Activated naive CD8-positive, alpha-beta T cell treated with anti-CD3 and anti-CD28 coated beads, Interleukin-2, amount 50 U/mL, for 24 hours (primary cell): ENCODE measurements at regions not wholly inside any gene's neighbourhood (a gene's known extent, or its start where the extent isn't known, plus 50 kb on each side); places are given as distances from the start of the nearest gene placed in this dataset.
"Not testable (repeated sequence)": the region's sequence is repeated elsewhere in the genome, so short reads cannot be mapped to it uniquely, and the experiment has no call there.

Source experiments
- ATAC-seq: fragments of 150-1000 bp; cut with Tn5 transposase; one replicate; pipeline ENCODE4 v1.10.0; 2021
- DNase-seq: peaks from one replicate; pipeline ENCODE4 v3.0.0; 2021
- H3K27ac Mint-ChIP-seq: one replicate; pipeline ENCODE4 v1.8.0; 2021; ENCODE audit warnings: mild to moderate bottlenecking, mixed read lengths
- H3K27me3 Mint-ChIP-seq: one replicate; pipeline ENCODE4 v1.8.0; 2021; ENCODE audit warnings: mixed read lengths
- H3K36me3 Mint-ChIP-seq: one replicate; pipeline ENCODE4 v1.8.0; 2021; ENCODE audit warnings: low read depth, mixed read lengths
- H3K4me1 Mint-ChIP-seq: one replicate; pipeline ENCODE4 v1.8.0; 2021; ENCODE audit warnings: mixed read lengths
- H3K4me3 Mint-ChIP-seq: one replicate; pipeline ENCODE4 v1.8.0; 2021; ENCODE audit warnings: mild to moderate bottlenecking, moderate library complexity, mixed read lengths
- H3K9me3 Mint-ChIP-seq: one replicate; pipeline ENCODE4 v1.8.0; 2021; ENCODE audit warnings: mixed read lengths

GRCh38 chr6:140493470-140493869 is 1119.0 kb upstream of the CITED2 start:
- not testable (repeated sequence) for H3K27ac Mint-ChIP-seq, H3K27me3 Mint-ChIP-seq, H3K36me3 Mint-ChIP-seq, H3K9me3 Mint-ChIP-seq, H3K4me1 Mint-ChIP-seq, ATAC-seq, DNase-seq, H3K4me3 Mint-ChIP-seq

GRCh38 chr6:140490081-140490480 is 1115.6 kb upstream of the CITED2 start:
- Mint-ChIP-seq H3K27me3 (no peaks in the 10 kb centered on the region), H3K27ac (no peak overlapping the region), H3K4me3 (no peak overlapping the region), H3K4me1 (peaks cover 12% of the 10 kb centered on the region), H3K9me3 (no peaks in the 10 kb centered on the region), H3K36me3 (no peaks in the 10 kb centered on the region)
- no peak for DNase-seq
- no peak for ATAC-seq

GRCh38 chr6:140487586-140487985 is 1113.1 kb upstream of the CITED2 start:
- H3K27me3 Mint-ChIP-seq, result no peaks in the 10 kb centered on the region
- no peak for DNase-seq
- no peak overlapping the region for H3K27ac Mint-ChIP-seq
- H3K9me3 Mint-ChIP-seq, result no peaks in the 10 kb centered on the region
- H3K4me1 Mint-ChIP-seq, result peaks cover 12% of the 10 kb centered on the region
- no peak for ATAC-seq
- H3K4me3 Mint-ChIP-seq, result no peak overlapping the region
- no peaks in the 10 kb centered on the region for H3K36me3 Mint-ChIP-seq

GRCh38 chr6:140486450-140487361 is 1112.3 kb upstream of the CITED2 start:
- DNase-seq (no peak), ATAC-seq (no peak)
- Mint-ChIP-seq H3K4me3 (no peak overlapping the region), H3K9me3 (no peaks in the 10 kb centered on the region), H3K27ac (no peak overlapping the region), H3K27me3 (no peaks in the 10 kb centered on the region), H3K36me3 (no peaks in the 10 kb centered on the region), H3K4me1 (peaks cover 12% of the 10 kb centered on the region)

GRCh38 chr6:140485740-140486449 is 1111.4 kb upstream of the CITED2 start:
- Mint-ChIP-seq H3K27me3 (no peaks in the 10 kb centered on the region), H3K27ac (no peak overlapping the region), H3K9me3 (no peaks in the 10 kb centered on the region), H3K4me3 (no peak overlapping the region), H3K36me3 (no peaks in the 10 kb centered on the region), H3K4me1 (peaks cover 12% of the 10 kb centered on the region)
- ATAC-seq (peak; percentile 40), DNase-seq (peak; percentile 6)

- Mint-ChIP-seq H3K4me1 (peaks cover 7% of the 10 kb centered on the region), H3K36me3 (no peaks in the 10 kb centered on the region), H3K27me3 (no peaks in the 10 kb centered on the region), H3K9me3 (no peaks in the 10 kb centered on the region), H3K4me3 (no peak overlapping the region), H3K27ac (no peak overlapping the region)
- ATAC-seq (no peak), DNase-seq (no peak)
Measured at GRCh38 chr6:140480852-140481251, 1106.4 kb upstream of the CITED2 start.

GRCh38 chr6:140478631-140479030 is 1104.2 kb upstream of the CITED2 start:
- DNase-seq, result no peak
- Mint-ChIP-seq H3K9me3 (no peaks in the 10 kb centered on the region), H3K4me3 (no peak overlapping the region), H3K27me3 (no peaks in the 10 kb centered on the region), H3K27ac (no peak overlapping the region), H3K36me3 (no peaks in the 10 kb centered on the region), H3K4me1 (no peaks in the 10 kb centered on the region)
- ATAC-seq, result no peak

GRCh38 chr6:140475086-140475485 is 1100.6 kb upstream of the CITED2 start:
- no peak for DNase-seq

GRCh38 chr6:140464720-140465119 is 1090.3 kb upstream of the CITED2 start:
- H3K27me3 Mint-ChIP-seq, result peaks cover 1% of the 10 kb centered on the region
- ATAC-seq (no peak), DNase-seq (no peak)
- peaks cover 4% of the 10 kb centered on the region for H3K9me3 Mint-ChIP-seq
- H3K36me3 Mint-ChIP-seq, result no peaks in the 10 kb centered on the region
- H3K4me3 Mint-ChIP-seq, result no peak overlapping the region
- no peak overlapping the region for H3K27ac Mint-ChIP-seq
- H3K4me1 Mint-ChIP-seq, result no peaks in the 10 kb centered on the region

More at GRCh38 chr6:140475086-140475485, 1100.6 kb upstream of the CITED2 start:
- Mint-ChIP-seq H3K27ac (no peak overlapping the region), H3K36me3 (no peaks in the 10 kb centered on the region), H3K4me3 (no peak overlapping the region), H3K9me3 (no peaks in the 10 kb centered on the region), H3K27me3 (no peaks in the 10 kb centered on the region), H3K4me1 (no peaks in the 10 kb centered on the region)
- ATAC-seq, result no peak

GRCh38 chr6:140463312-140463710 is 1088.9 kb upstream of the CITED2 start:
- H3K36me3 Mint-ChIP-seq, result no peaks in the 10 kb centered on the region
- H3K4me1 Mint-ChIP-seq, result no peaks in the 10 kb centered on the region
- H3K4me3 Mint-ChIP-seq, result no peak overlapping the region
- H3K27me3 Mint-ChIP-seq, result peaks cover 5% of the 10 kb centered on the region
- ATAC-seq (no peak), DNase-seq (no peak)
- H3K9me3 Mint-ChIP-seq, result no peaks in the 10 kb centered on the region
- H3K27ac Mint-ChIP-seq, result no peak overlapping the region

GRCh38 chr6:140462453-140463311 is 1088.2 kb upstream of the CITED2 start:
- Mint-ChIP-seq H3K27ac (no peak overlapping the region), H3K4me1 (no peaks in the 10 kb centered on the region), H3K9me3 (no peaks in the 10 kb centered on the region), H3K4me3 (no peak overlapping the region), H3K36me3 (no peaks in the 10 kb centered on the region), H3K27me3 (peaks cover 6% of the 10 kb centered on the region)
- DNase-seq (no peak), ATAC-seq (no peak)

GRCh38 chr6:140462076-140462452 is 1087.6 kb upstream of the CITED2 start:
- no peaks in the 10 kb centered on the region for H3K4me1 Mint-ChIP-seq
- peaks cover 6% of the 10 kb centered on the region for H3K27me3 Mint-ChIP-seq
- no peak overlapping the region for H3K27ac Mint-ChIP-seq
- H3K4me3 Mint-ChIP-seq, result no peak overlapping the region
- H3K9me3 Mint-ChIP-seq, result no peaks in the 10 kb centered on the region
- DNase-seq, result no peak
- no peaks in the 10 kb centered on the region for H3K36me3 Mint-ChIP-seq
- ATAC-seq, result no peak

- H3K4me1 Mint-ChIP-seq, result no peaks in the 10 kb centered on the region
- H3K27me3 Mint-ChIP-seq, result peaks cover 6% of the 10 kb centered on the region
- H3K4me3 Mint-ChIP-seq, result no peak overlapping the region
- ATAC-seq, result no peak
- DNase-seq, result no peak
- H3K9me3 Mint-ChIP-seq, result no peaks in the 10 kb centered on the region
- no peaks in the 10 kb centered on the region for H3K36me3 Mint-ChIP-seq
- no peak overlapping the region for H3K27ac Mint-ChIP-seq
Measured at GRCh38 chr6:140460267-140460666, 1085.8 kb upstream of the CITED2 start.

GRCh38 chr6:140459209-140459608 is 1084.8 kb upstream of the CITED2 start:
- Mint-ChIP-seq H3K27ac (no peak overlapping the region), H3K36me3 (no peaks in the 10 kb centered on the region), H3K4me3 (no peak overlapping the region), H3K4me1 (no peaks in the 10 kb centered on the region), H3K27me3 (peaks cover 6% of the 10 kb centered on the region), H3K9me3 (no peaks in the 10 kb centered on the region)
- DNase-seq (no peak), ATAC-seq (no peak)
